ENCODE measurements at regions not wholly inside any gene's neighbourhood (a gene's known extent, or its start where the extent isn't known, plus 50 kb on each side); places are given as distances from the start of the nearest gene placed in this dataset.

- no peaks in the 10 kb centered on the region for H3K4me1 ChIP-seq (ENCODE audit: insufficient read depth)
- H3K4me3 ChIP-seq = no peak overlapping the region
- no peak overlapping the region for H3K27ac ChIP-seq
- no peaks in the 10 kb centered on the region for H3K79me2 ChIP-seq
- TF ChIP-seq EZH2phosphoT487 (IDR thresholded peaks at IDR 0.05; ENCODE audit: low read depth, severe bottlenecking, unreplicated experiment) (no peak), EZH2 (IDR thresholded peaks at IDR 0.05; ENCODE audit: borderline replicate concordance) (no peak), CTCF (IDR thresholded peaks at IDR 0.05; ENCODE audit: poor library complexity) (no peak)
- H3K9me3 ChIP-seq (ENCODE audit: low read depth) = no peaks in the 10 kb centered on the region
- no peaks in the 10 kb centered on the region for H3K36me3 ChIP-seq (replicated peaks; ENCODE audit: insufficient read depth, low read depth)
- no peak overlapping the region for H3K4me2 ChIP-seq
- H2AFZ ChIP-seq = no peak overlapping the region
- WGBS (ENCODE audit: low lambda C conversion rate, missing lambda C conversion rate) = 90% methylated on average over 2 of the region's 2 CpGs
- H3K9me2 ChIP-seq (replicated peaks; ENCODE audit: insufficient read depth) = no peaks in the 10 kb centered on the region
- no peaks in the 10 kb centered on the region for H4K20me1 ChIP-seq (ENCODE audit: insufficient read depth, poor library complexity, severe bottlenecking)
- DNase-seq (ENCODE audit: low spot score) = no peak
- H3K27me3 ChIP-seq = no peaks in the 10 kb centered on the region
Observed at GRCh38 chr1:195462152-195462551, 1146.1 kb downstream of the KCNT2 start.

GRCh38 chr1:195458365-195458764, 1149.9 kb downstream of the KCNT2 start:
- H3K4me2 ChIP-seq = no peak overlapping the region
- TF ChIP-seq CTCF (IDR thresholded peaks at IDR 0.05; ENCODE audit: poor library complexity) = no peak
- no peak for TF ChIP-seq EZH2 (IDR thresholded peaks at IDR 0.05; ENCODE audit: borderline replicate concordance)
- TF ChIP-seq EZH2phosphoT487 (IDR thresholded peaks at IDR 0.05; ENCODE audit: low read depth, severe bottlenecking, unreplicated experiment) = no peak
- no peak overlapping the region for H2AFZ ChIP-seq
- H3K9me2 ChIP-seq (replicated peaks; ENCODE audit: insufficient read depth) = no peaks in the 10 kb centered on the region
- DNase-seq (ENCODE audit: low spot score) = no peak
- no peaks in the 10 kb centered on the region for H3K9me3 ChIP-seq (ENCODE audit: low read depth)
- no peak overlapping the region for H3K4me3 ChIP-seq
- no peaks in the 10 kb centered on the region for H4K20me1 ChIP-seq (ENCODE audit: insufficient read depth, poor library complexity, severe bottlenecking)
- no peaks in the 10 kb centered on the region for H3K4me1 ChIP-seq (ENCODE audit: insufficient read depth)
- no peaks in the 10 kb centered on the region for H3K36me3 ChIP-seq (replicated peaks; ENCODE audit: insufficient read depth, low read depth)
- H3K27ac ChIP-seq = no peak overlapping the region
- H3K79me2 ChIP-seq = no peaks in the 10 kb centered on the region
- H3K27me3 ChIP-seq = no peaks in the 10 kb centered on the region

GRCh38 chr1:195450794-195451193, 1157.4 kb downstream of the KCNT2 start:
- no peak overlapping the region for H3K4me2 ChIP-seq
- TF ChIP-seq CTCF (IDR thresholded peaks at IDR 0.05; ENCODE audit: poor library complexity) (no peak), EZH2 (IDR thresholded peaks at IDR 0.05; ENCODE audit: borderline replicate concordance) (no peak), EZH2phosphoT487 (IDR thresholded peaks at IDR 0.05; ENCODE audit: low read depth, severe bottlenecking, unreplicated experiment) (no peak)

GRCh38 chr1:195439661-195440060, 1168.6 kb downstream of the KCNT2 start:
- no peak for DNase-seq (ENCODE audit: low spot score)
- no peaks in the 10 kb centered on the region for H3K36me3 ChIP-seq (replicated peaks; ENCODE audit: insufficient read depth, low read depth)
- H2AFZ ChIP-seq = no peak overlapping the region
- 86% methylated on average over 2 of the region's 2 CpGs for WGBS (ENCODE audit: low lambda C conversion rate, missing lambda C conversion rate)
- no peaks in the 10 kb centered on the region for H4K20me1 ChIP-seq (ENCODE audit: insufficient read depth, poor library complexity, severe bottlenecking)
- H3K27ac ChIP-seq = no peak overlapping the region
- no peaks in the 10 kb centered on the region for H3K9me2 ChIP-seq (replicated peaks; ENCODE audit: insufficient read depth)
- no peak overlapping the region for H3K4me2 ChIP-seq
- TF ChIP-seq CTCF (IDR thresholded peaks at IDR 0.05; ENCODE audit: poor library complexity) (no peak), EZH2phosphoT487 (IDR thresholded peaks at IDR 0.05; ENCODE audit: low read depth, severe bottlenecking, unreplicated experiment) (no peak), EZH2 (IDR thresholded peaks at IDR 0.05; ENCODE audit: borderline replicate concordance) (no peak)
- no peaks in the 10 kb centered on the region for H3K4me1 ChIP-seq (ENCODE audit: insufficient read depth)
- H3K79me2 ChIP-seq = no peaks in the 10 kb centered on the region
- no peak overlapping the region for H3K4me3 ChIP-seq
- H3K9me3 ChIP-seq (ENCODE audit: low read depth) = no peaks in the 10 kb centered on the region
- H3K27me3 ChIP-seq = no peaks in the 10 kb centered on the region

More at GRCh38 chr1:195450794-195451193, 1157.4 kb downstream of the KCNT2 start:
- no peaks in the 10 kb centered on the region for H3K27me3 ChIP-seq
- 71% methylated on average over 2 of the region's 2 CpGs for WGBS (ENCODE audit: low lambda C conversion rate, missing lambda C conversion rate)
- no peak for DNase-seq (ENCODE audit: low spot score)
- no peaks in the 10 kb centered on the region for H3K79me2 ChIP-seq
- H3K36me3 ChIP-seq (replicated peaks; ENCODE audit: insufficient read depth, low read depth) = no peaks in the 10 kb centered on the region
- no peaks in the 10 kb centered on the region for H4K20me1 ChIP-seq (ENCODE audit: insufficient read depth, poor library complexity, severe bottlenecking)
- H3K9me2 ChIP-seq (replicated peaks; ENCODE audit: insufficient read depth) = no peaks in the 10 kb centered on the region
- H3K27ac ChIP-seq = no peak overlapping the region
- no peak overlapping the region for H2AFZ ChIP-seq
- no peak overlapping the region for H3K4me3 ChIP-seq
- no peaks in the 10 kb centered on the region for H3K4me1 ChIP-seq (ENCODE audit: insufficient read depth)
- H3K9me3 ChIP-seq (ENCODE audit: low read depth) = no peaks in the 10 kb centered on the region
